ENCODE measurements at regions not wholly inside any gene's neighbourhood (a gene's known extent, or its start where the extent isn't known, plus 50 kb on each side); places are given as distances from the start of the nearest gene placed in this dataset.

DNA sequence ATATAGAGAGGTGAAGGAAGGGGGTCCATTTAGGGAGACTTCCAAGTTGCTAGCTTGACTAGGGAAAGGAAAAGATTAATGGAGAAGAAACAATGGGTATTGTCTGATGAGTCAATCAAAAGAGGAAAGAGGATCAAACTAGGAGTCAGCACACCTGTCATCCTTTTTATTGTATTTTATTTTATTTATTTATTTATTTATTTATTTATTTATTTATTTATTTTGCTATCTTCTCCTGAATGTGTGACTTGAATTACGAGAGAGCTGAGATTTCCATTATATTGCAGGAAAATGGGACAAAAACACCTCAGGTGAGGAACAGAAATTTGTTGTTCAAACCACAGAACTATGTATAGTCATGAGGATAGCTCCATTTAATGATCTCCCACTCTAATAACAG lies 58.9 kb downstream of the NUDT11 start:
- no peak for DNase-seq

DNA sequence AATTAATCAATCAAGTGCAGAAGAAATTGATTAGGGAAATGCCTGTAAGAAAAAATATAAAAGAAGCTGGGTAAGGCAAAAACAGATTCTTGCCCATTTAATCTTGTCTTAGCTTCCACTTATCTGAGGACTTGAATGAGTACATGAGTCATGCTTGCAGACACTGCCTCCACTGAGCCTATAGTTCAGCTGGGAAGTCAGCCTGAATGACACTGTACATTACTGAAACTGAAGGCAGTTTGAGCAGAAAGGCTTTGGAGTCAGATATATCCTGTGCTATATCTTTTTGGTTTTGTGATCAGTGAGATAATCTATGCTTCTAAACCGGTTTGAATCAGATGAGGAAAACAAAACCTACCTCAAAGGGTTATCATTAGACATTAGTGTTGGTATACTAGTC lies 61.3 kb downstream of the NUDT11 start:
- no peak for DNase-seq

DNA sequence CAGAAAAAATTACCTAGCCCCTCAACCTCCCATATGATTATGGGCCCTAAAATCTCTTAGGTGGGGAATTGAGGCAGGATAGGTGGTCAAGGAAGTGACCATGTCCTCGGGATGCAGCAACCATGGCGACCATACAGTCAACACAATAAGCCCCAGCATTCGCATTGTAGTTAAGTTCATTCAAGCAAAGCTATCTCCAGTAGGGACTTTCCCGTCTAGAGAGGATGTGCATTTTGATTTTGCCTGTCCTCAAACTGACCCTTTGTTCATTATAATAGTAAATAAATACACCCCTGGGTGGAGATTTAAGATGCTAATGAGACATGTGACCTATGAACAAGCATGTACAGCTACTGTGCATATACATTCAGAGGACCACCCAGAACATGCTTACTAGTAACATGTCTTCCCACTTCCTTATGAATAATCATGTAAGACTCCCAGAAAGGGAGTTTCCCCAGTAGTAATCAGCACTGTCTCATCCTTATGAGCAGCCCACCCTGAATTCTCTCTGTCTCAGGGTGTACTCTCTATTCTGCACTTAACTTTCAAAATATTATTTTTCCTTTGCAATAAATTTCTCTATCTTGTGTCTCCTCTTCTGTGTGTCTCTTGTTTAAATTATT lies 74.3 kb downstream of the NUDT11 start:
- DNase-seq, result no peak

DNA sequence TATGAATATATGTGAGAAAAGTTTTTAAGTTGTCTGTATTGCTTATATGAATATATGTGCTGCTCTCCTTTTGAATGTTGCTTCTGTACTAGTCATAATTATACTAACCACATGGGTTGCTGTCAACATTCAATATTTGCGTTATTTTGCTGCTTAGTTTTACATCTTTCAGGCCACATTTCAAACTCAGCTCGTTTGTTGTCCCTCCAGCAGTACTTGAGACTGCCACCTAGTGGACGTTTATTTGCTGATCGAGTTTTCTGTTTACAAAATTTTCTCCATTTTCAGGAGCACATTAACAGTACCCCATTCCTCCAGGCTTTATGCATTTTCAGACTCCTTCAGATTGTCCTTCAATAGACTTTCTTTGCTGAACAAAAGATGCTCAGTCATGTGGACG lies 75.8 kb downstream of the NUDT11 start:
- peak; percentile 71 for DNase-seq

DNA sequence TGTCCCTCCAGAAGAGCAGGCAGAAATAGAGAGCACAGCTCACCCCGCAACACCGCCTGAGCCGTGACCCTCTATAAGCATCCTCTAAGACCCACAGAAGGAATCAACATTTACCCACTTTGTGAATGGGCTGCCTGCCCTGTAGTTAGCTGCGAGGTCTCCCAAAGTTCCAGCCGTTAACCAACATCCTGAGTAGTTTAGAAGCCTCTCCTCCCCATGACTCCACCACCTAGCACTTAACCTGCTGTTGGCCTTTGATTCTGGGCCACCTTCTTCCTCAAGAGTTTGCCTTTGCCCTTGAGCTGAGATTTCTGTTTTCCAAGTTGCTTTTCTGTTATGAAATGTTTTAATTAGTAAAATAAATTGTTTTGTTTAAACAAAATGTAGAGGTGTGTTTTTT lies 75.8 kb downstream of the NUDT10 start:
- no peak for DNase-seq

DNA sequence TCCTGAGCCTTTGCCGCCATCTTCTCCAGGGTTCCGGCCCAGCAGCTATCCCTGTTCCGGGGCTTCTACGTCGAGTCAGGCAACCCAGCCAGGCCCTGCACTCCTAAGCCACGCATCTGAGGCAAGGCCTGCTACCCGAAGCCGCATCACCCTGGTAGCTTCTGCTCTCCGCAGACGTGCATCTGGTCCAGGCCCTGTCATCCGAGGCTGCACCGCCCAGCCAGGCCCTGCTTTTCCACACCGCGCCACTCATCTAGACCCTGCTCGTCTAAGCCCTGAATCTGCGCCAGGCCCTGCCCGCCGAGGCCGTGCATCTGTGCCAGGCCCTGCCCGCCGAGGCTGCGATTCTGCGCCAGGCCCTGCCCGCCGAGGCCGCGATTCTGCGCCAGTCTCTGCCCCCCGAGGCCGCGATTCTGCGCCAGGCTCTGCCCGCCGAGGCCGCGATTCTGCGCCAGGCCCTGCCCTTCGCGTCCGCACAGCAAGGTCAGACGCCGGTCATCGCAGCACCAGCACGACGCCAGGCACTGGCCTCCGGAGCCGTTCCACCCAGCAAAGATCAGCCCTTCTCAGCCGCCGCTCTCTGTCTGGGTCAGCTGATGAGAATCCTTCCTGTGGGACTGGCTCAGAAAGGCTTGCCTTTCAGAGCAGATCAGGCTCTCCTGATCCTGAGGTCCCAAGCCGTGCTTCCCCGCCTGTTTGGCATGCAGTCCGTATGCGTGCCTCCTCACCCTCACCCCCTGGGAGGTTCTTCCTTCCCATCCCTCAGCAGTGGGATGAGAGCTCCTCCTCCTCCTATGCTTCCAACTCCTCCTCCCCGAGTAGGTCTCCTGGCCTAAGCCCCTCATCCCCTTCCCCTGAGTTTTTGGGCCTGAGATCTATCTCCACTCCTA lies 75.1 kb downstream of the NUDT10 start:
- DNase-seq, result no peak

DNA sequence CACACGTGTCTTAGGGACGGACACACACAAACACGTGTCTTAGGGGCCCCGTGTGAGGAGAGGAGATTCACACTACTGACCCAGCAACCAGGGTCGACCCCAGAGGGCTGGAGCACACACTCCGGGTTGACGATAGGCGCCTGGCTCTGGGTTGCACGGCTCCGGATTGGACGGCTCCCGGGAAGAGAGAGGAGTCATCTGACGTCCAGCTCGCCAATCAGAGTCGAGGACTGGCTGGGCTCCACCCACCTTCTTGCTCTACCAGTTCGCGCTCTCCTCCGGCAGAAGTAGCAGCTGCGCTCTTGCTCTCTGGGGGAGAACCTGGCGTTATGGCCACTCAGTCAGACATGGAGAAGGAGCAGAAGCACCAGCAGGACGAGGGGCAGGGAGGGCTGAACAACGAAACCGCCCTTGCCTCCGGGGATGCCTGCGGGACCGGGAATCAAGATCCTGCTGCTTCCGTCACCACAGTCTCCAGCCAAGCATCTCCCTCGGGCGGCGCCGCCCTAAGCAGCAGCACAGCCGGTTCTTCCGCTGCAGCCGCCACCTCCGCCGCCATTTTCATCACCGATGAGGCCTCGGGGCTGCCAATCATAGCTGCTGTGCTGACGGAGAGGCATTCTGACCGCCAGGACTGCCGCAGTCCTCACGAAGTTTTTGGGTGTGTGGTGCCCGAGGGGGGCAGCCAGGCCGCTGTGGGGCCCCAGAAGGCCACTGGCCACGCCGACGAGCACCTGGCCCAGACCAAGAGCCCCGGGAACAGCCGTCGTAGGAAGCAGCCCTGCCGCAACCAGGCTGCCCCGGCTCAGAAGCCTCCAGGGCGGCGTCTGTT lies 74.3 kb downstream of the NUDT10 start:
- no peak for DNase-seq

DNA sequence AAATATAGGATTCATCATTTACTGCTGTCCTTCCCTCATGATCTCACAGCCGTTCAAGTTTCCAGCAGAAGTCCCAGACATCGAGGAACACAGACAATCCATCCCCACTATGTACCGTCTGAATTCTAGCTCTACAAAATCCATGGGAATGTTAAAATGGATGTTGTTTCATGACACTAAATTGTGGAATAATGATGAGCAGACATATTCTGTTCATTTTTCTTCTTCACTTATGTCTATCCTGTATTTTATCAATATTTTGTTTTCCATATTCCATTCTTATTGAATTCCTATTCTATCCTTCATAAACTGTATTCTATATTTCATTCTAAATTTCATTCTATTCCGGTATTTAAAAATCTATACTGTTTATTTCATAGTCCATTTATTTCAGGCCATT lies 71.8 kb downstream of the NUDT10 start:
- DNase-seq, result no peak

DNA sequence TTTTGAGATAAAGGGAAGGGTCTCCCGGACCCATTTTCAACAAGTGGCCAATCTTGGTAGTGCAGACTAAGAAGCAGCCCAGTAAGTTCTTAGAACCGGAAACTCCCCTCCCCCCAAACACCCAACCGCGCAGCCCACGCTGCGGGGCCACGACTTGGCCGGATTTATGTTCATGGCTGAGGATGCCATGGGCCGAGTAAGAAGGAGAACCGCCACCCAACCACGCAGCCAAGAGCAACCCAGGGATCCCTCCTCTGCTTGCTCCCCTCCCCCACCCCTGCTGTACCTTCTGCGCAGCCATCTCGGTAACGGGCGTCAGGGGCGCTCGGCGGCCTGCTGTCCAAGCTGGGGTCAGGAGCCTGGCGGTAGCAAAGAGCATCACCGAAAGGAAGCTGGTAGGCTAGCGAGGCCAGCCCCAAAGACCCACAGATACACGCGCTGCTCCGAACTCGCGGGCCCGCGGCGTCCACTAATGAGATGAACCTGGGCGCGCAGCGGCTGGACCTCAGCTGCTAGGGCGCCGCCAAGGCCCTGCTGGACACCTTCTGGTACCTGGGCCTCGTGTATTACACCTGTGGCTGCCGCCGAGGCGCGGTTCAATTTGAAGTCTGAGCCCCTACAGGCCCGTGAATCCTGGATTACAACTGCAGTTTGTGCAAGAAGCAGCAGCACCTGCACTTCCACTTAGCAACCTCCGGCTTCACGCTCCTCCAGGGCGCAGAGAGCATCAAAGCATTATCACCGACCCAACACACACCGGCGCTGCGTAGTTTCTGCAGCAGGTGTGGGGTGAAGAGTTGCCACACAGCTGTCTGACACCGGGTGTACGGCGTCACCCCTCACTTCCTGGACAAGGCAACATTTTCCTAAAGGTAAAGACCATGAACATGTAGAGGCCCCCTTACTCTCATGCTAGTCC lies 63.4 kb downstream of the NUDT10 start:
- DNase-seq, result peak; percentile 80

DNA sequence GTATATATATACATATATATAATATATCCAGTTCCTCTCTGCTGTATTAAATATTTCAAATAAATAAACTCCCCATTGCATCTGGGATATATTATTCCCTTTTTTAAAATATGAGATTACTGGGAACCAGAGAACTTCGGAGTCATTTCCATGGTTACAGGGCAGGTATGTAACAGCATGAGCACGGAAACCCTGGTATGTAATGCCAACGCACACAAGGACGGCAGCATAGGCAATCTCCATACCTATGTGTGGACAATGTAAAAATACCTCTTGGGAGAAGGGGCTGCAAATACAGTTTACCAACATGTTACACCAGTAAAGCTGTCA lies 62.8 kb downstream of the NUDT10 start:
- DNase-seq, result no peak
